ENCODE measurements at regions not wholly inside any gene's neighbourhood (a gene's known extent, or its start where the extent isn't known, plus 50 kb on each side); places are given as distances from the start of the nearest gene placed in this dataset.
"Not testable (repeated sequence)": the region's sequence is repeated elsewhere in the genome, so short reads cannot be mapped to it uniquely, and the experiment has no call there.

DNA sequence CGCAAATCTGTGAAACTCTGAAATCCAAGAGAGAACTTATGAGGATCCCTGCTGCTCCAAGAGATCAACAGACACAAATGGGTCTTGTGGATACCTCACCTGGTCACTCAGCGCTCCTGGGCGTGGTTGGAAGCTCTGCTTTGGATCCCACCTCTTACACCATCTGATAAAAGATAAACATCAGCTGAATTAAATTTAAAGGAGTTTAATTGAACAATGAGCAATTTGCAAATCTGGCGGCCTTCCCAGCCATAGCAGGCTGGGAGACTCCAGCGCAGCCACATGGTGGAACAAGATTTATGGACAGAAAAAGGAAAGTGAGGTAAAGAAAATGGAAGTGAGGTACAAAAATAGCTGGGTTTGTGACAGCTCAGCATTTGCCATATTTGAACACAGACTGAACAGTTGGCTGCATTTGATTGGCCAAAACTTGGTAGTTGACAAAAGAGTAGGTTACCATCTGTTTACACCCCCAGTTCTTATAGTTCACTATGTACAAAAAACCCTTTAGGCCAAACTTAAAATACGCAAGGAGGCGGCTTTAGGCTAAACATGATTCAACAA, 437.3 kb upstream of the NDST3 start:
- Mint-ChIP-seq H3K36me3 (ENCODE audit: unreplicated experiment) (no peaks in the 10 kb centered on the region), H3K27me3 (ENCODE audit: unreplicated experiment) (no peaks in the 10 kb centered on the region)
- DNase-seq (ENCODE audit: extremely low spot score, unreplicated experiment) = no peak

DNA sequence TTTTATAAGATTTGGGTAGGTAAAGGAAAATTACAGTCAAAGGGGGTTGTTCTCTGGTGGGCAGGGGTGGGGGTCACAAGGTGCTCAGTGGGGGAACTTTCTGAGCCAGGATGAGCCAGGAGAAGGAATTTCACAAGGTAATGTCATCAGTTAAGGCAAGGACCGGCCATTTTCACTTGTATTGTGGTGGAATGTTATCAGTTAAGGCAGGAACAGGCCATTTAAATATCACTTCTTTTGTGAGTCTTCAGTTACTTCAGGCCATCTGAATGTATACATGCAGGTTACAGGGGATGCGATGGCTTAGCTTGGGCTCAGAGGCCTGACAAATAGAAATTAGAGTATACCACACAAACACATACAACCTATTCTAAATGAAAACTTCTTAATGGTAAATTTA, 434.9 kb upstream of the NDST3 start:
- not testable (repeated sequence) for H3K4me3 Mint-ChIP-seq (ENCODE audit: unreplicated experiment); H3K4me1 Mint-ChIP-seq (ENCODE audit: unreplicated experiment); H3K9me3 Mint-ChIP-seq (ENCODE audit: unreplicated experiment); H3K27me3 Mint-ChIP-seq (ENCODE audit: unreplicated experiment); H3K36me3 Mint-ChIP-seq (ENCODE audit: unreplicated experiment); DNase-seq (ENCODE audit: extremely low spot score, unreplicated experiment); H3K27ac Mint-ChIP-seq (ENCODE audit: unreplicated experiment)

More for the DNA sequence above, 437.3 kb upstream of the NDST3 start:
- H3K9me3 Mint-ChIP-seq (ENCODE audit: unreplicated experiment) = no peaks in the 10 kb centered on the region
- H3K27ac Mint-ChIP-seq (ENCODE audit: unreplicated experiment) = no peak overlapping the region
- no peak for TF ChIP-seq CTCF (IDR thresholded peaks at IDR 0.05)
- H3K4me1 Mint-ChIP-seq (ENCODE audit: unreplicated experiment) = no peaks in the 10 kb centered on the region
- no peak overlapping the region for H3K4me3 Mint-ChIP-seq (ENCODE audit: unreplicated experiment)

GRCh38 chr4:117600936-117601335, 433.4 kb upstream of the NDST3 start:
- H3K4me3 Mint-ChIP-seq (ENCODE audit: unreplicated experiment); H3K36me3 Mint-ChIP-seq (ENCODE audit: unreplicated experiment); H3K27ac Mint-ChIP-seq (ENCODE audit: unreplicated experiment); H3K27me3 Mint-ChIP-seq (ENCODE audit: unreplicated experiment); H3K9me3 Mint-ChIP-seq (ENCODE audit: unreplicated experiment); H3K4me1 Mint-ChIP-seq (ENCODE audit: unreplicated experiment); DNase-seq (ENCODE audit: extremely low spot score, unreplicated experiment): not testable (repeated sequence)

DNA sequence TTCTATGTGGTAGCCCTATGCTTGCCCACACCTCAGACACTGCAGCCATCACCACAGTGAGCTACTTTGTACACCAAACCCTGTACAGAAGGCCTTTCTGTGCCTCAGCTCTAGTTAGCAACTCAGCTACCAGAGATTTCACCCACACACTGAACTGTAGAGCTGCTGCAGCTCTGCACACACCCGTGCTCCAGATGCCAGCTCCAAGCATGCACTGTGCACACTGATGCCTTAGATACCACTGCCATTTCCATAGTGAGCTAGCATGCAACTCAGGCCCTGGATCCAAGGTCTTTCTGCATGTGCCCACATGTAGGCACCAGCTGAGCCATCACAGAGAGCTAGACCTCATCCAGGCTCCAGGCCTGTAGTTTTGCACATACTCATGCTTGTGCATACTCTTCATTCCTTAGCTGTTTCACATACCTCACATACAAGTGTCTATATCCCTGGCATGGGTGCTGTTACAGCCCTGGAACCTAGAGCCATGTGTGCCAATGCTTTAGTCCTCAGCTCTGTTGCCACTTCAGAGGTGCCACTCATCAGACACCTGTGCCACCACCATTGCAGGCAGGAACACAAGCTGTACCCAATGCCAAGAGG, 423.5 kb upstream of the NDST3 start:
- Mint-ChIP-seq H3K9me3 (ENCODE audit: unreplicated experiment) (peaks cover 21% of the 10 kb centered on the region), H3K27me3 (ENCODE audit: unreplicated experiment) (no peaks in the 10 kb centered on the region), H3K36me3 (ENCODE audit: unreplicated experiment) (no peaks in the 10 kb centered on the region), H3K4me1 (ENCODE audit: unreplicated experiment) (no peaks in the 10 kb centered on the region), H3K4me3 (ENCODE audit: unreplicated experiment) (no peak overlapping the region), H3K27ac (ENCODE audit: unreplicated experiment) (no peak overlapping the region)
- TF ChIP-seq CTCF (IDR thresholded peaks at IDR 0.05) = no peak
- DNase-seq (ENCODE audit: extremely low spot score, unreplicated experiment) = no peak

DNA sequence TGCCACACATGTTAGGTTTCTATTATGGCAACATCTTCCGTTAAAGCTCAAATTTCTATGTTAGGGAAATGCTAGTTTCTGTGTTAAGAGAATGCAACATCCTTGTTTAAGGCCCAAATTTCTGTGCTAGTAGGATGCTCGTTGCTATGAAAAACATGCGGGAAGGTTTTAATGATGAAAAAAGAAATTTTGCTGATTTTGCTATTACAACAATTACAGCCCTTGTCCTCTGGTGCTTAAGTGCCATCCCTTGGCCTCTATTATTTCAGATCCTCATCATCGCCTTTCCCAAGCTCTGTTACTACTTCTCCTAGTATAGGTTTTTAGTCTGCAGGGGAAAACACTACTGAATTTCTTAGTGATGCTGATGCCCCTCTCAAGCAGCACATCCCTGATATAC, 412.6 kb upstream of the NDST3 start:
- Mint-ChIP-seq H3K9me3 (ENCODE audit: unreplicated experiment) (peaks cover 20% of the 10 kb centered on the region), H3K4me1 (ENCODE audit: unreplicated experiment) (no peaks in the 10 kb centered on the region), H3K27ac (ENCODE audit: unreplicated experiment) (no peak overlapping the region), H3K4me3 (ENCODE audit: unreplicated experiment) (no peak overlapping the region), H3K27me3 (ENCODE audit: unreplicated experiment) (no peaks in the 10 kb centered on the region), H3K36me3 (ENCODE audit: unreplicated experiment) (no peaks in the 10 kb centered on the region)
- no peak for TF ChIP-seq CTCF (IDR thresholded peaks at IDR 0.05)
- DNase-seq (ENCODE audit: extremely low spot score, unreplicated experiment) = no peak

DNA sequence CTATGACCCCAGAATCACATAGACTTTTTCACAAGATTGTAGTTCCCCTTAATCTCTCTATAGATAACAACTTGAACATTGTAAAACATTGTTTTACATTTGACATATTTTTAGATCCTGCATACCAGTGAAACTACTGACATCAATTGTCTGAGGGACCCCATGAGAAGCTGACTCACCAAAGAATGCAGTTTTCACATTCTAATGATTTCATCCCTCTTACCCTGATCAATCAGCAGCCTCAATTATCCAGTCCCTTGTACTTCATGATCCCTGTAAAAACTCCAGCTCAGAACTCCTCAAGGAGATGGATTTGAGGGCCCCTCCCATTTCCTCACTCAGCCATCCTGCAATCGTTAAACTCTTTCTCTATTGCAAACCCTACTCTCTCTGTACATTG, 411.0 kb upstream of the NDST3 start:
- Mint-ChIP-seq H3K27me3 (ENCODE audit: unreplicated experiment) (no peaks in the 10 kb centered on the region), H3K4me3 (ENCODE audit: unreplicated experiment) (no peak overlapping the region), H3K4me1 (ENCODE audit: unreplicated experiment) (no peaks in the 10 kb centered on the region), H3K27ac (ENCODE audit: unreplicated experiment) (no peak overlapping the region), H3K36me3 (ENCODE audit: unreplicated experiment) (no peaks in the 10 kb centered on the region), H3K9me3 (ENCODE audit: unreplicated experiment) (peaks cover 9% of the 10 kb centered on the region)
- no peak for TF ChIP-seq CTCF (IDR thresholded peaks at IDR 0.05)
- DNase-seq (ENCODE audit: extremely low spot score, unreplicated experiment) = no peak
